RWPE1 (cell line): ENCODE measurements at regions not wholly inside any gene's neighbourhood (a gene's known extent, or its start where the extent isn't known, plus 50 kb on each side); places are given as distances from the start of the nearest gene placed in this dataset.

Source experiments
- CTCF ChIA-PET: fragments of 350-600 bp; sonication (Branson Sonifier 250); formaldehyde crosslinking; extraction: SDS; loops from one replicate; lab custom pipeline; 2021; lab: Yijun Ruan, JAX
- POLR2A ChIA-PET: fragments of 400-600 bp; formaldehyde crosslinking; extraction: SDS; loops from one replicate; lab custom pipeline; 2020; ENCODE audit warnings: antibody characterized with exemption; ENCODE audit not compliant: low non-redundant PET; lab: Yijun Ruan, JAX
- DNase-seq: peaks from one replicate; pipeline ENCODE4 v3.0.0; 2012; ENCODE audit warnings: low spot score
- H3K27ac ChIP-seq: fragments of 450-650 bp; 2 replicates; pipeline ENCODE4 v1.5.1; 2017
- CTCF ChIP-seq: fragments of 450-650 bp; conservative IDR thresholded peaks from 2 replicates; pipeline ENCODE4 v1.5.1; 2017; ENCODE audit warnings: low read depth, mild to moderate bottlenecking

GRCh38 chr13:44267203-44267602 is 106.4 kb upstream of the SERP2 start:
- TF ChIP-seq CTCF: no peak
- POLR2A ChIA-PET: no interaction called here
- H3K27ac ChIP-seq: peak overlapping the region; percentile 64
- DNase-seq: no peak
- CTCF ChIA-PET: interaction anchor here (0.6 kb wide), 1 partner anchor 114 kb away, joined by 6 read pairs; no protein-coding TSS in a partner anchor

GRCh38 chr13:44267980-44268379 is 105.6 kb upstream of the SERP2 start:
- no peak overlapping the region for H3K27ac ChIP-seq
- DNase-seq: peak; percentile 80
- ChIA-PET POLR2A (no interaction called here), CTCF (no interaction called here)
- no peak for TF ChIP-seq CTCF

GRCh38 chr13:44268980-44269379 is 104.6 kb upstream of the SERP2 start:
- no peak for DNase-seq
- H3K27ac ChIP-seq: peak overlapping the region; percentile 56; the same call in 1 of the 2 replicates
- ChIA-PET POLR2A (no interaction called here), CTCF (no interaction called here)
- TF ChIP-seq CTCF: no peak

- no peak for TF ChIP-seq CTCF
- CTCF ChIA-PET: no interaction called here
- no peak overlapping the region for H3K27ac ChIP-seq
- no peak for DNase-seq
- POLR2A ChIA-PET: no interaction called here
Observed at GRCh38 chr13:44270150-44270549, 103.5 kb upstream of the SERP2 start.

- peak; percentile 25 for DNase-seq
- TF ChIP-seq CTCF: no peak
- peak overlapping the region; percentile 55; the same call in 1 of the 2 replicates for H3K27ac ChIP-seq
- ChIA-PET CTCF (no interaction called here), POLR2A (no interaction called here)
Observed at GRCh38 chr13:44271031-44271455, 102.6 kb upstream of the SERP2 start.

GRCh38 chr13:44271473-44271872 is 102.2 kb upstream of the SERP2 start:
- no peak for DNase-seq
- H3K27ac ChIP-seq: peak overlapping the region; percentile 55; the same call in 1 of the 2 replicates
- TF ChIP-seq CTCF: no peak
- ChIA-PET CTCF (no interaction called here), POLR2A (no interaction called here)
